ENCODE measurements at regions not wholly inside any gene's neighbourhood (a gene's known extent, or its start where the extent isn't known, plus 50 kb on each side); places are given as distances from the start of the nearest gene placed in this dataset.

DNA sequence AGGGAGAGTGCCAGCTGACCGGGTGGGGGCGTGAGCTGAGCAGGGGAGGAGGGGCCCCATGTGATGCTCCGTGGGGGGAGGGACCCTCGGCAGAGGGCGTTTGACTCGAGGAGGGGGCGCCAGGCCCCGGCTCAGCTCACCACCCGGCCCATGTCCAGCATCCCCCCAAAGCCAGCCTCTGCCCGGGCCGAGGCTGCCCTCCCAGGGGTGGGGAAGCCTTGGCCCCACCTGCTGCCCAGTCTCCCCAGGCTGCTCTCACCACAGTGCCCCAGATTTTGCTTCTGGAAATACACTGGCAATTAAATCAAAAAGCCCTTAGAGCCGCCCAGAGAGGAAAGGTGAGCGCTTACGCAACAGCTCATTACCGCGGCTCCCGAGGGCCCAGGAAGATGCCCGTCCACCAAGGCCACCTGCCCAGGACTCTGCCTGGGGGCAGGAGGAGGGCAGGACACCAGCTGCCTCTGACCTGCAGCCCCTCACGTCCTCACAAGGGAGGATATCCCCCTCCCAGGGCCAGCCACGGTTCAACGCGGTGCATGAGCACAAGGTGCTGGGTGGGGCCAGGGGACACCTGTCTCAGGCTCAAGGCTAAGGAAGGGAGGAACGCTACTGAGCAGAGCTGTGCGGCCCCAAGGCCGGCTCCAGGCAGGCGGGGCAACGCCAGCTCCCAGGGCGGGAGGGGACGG, 70.0 kb upstream of the INPP5A start:
- DNase-seq = peak; percentile 18

DNA sequence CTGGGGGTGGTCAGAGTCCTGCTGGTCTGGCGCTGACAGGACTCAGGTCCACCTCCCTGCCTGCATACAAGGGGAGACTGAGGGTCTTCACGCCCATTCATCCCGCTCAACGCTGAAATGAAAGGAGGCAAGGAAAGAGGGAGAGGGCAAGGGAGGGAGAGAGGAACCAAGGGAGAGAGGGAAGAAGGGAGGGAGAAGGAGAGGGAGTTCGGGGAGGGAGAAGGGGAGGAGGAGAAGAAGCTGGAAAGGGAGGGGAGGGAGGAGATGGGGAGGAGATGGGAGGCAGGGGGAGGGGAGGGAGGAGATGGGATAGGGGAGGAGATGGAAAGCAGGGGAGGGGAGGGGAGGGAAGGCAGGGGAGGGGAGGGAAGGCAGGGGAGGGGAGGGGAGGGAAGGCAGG, 69.4 kb upstream of the INPP5A start:
- DNase-seq = no peak

DNA sequence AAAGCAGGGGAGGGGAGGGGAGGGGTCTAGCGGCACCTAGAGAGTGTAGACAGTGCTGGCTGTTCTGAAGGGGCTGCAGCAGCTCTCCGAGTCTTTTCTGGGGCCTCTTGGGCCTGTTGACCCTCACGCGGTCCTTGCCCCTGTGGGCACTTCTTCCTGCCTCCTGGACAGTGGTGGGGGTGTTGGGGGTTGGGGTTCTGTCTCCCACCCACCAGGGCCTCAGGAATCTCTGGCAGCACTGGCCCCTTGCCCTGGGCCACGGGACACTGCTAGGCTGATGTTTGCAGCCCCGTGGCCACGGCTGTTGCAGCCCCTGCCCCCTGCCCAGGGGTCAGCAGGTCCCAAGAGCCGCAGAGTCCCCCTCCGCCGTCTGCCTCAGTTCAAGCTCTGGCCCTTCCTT, 68.9 kb upstream of the INPP5A start:
- no peak for DNase-seq

DNA sequence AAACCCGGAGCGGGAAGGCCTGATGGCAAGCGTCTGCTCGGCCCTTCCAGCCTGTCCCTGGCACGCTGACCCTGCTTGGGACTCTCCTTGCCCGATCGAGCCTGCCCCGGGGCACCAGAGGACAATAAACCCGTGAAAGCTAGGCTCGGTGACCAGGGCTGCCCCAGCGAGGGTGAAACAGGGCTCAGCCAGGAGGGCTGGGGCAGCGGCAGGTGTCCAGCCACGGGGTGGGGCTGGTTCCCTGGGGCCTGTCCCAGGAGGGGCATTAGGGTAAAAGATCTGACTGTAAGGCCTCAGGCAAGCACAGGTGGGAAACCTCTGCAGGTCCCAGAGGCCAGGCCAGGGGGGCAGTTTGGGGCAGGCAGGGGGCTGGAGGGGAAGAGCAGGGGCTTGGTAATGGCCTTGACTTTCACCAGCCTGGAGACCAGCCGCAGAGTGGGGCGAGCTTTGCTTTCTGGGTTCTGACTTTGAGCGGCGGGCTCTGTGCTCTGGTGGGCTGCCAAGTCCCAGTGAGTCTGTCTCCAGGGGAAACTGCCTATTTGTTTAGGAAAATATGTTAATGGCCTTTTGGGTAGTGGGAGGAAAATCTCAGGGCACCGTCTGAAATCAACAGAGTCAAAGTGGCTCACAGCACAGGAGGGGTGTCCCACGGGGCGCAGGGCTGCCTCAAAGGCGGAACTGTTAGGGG, 68.2 kb upstream of the INPP5A start:
- DNase-seq = no peak

DNA sequence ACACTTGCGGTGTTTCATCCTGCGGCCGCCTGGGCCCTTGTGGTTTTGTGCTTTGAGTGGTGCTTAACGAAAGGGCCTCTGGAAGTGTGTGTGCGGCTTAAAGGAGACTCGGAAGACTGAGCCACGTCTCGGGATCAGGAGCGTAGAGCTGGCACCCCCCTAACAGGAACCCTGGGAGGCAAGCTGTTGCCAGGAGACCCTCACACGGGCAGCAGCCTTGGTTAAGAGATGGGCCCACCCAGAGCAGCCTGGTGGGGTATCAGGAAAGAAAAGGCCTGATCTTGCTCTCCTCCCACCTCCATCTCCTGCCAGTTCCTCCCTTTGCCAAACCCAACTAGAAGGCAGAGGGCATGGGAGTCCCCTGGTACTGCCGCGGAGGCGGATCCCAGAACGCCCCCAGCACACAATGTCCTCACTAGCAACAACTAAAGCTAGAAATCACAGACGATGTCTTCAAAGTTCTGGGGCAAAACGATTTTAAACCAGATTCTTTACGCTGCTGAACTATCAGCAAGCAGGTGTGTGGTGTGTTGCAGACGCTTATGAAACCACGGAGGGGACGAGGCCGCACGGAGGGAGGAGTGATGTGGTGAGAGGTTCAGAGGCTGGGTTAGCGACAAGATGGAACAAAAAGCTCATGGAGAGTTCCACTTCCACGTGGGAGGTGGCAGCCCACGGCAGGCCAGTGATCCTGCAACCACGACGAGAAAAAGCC, 67.0 kb upstream of the INPP5A start:
- no peak for DNase-seq

DNA sequence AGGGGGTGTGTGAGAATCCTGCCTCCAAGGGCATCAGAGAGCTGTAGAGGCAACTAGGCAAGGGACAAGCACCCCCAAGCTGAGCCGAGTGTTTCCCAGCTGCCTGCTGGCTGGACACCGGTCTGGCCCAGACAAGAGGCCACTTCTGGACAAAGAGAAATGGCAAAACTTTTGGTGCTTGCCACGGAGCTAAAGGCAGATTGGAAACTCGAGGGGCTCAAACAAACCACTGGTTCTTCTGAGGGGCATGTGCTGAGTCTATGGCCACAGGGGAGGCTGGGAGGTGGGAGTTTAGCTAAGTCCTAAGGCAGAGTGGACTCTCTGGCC, 66.5 kb upstream of the INPP5A start:
- DNase-seq = no peak

DNA sequence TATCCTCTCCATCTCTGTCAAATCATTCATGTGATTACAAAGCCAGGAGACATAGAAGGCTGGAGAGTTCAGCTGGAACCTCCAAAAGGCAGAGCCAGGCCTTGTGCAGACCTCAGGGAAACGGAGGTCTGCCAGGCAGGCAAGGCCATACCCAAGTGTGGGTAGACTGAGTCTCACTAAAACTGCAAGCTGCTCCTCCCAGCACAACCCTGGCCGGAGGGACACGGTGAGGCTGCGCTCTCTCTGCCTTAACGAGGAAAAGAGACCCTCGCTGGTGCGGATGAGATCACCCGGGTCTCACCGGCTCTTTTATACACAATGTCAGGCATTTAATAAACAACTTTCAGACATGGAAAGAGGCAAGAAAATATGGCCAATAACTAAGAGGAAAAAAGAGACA, 66.1 kb upstream of the INPP5A start:
- DNase-seq = no peak

DNA sequence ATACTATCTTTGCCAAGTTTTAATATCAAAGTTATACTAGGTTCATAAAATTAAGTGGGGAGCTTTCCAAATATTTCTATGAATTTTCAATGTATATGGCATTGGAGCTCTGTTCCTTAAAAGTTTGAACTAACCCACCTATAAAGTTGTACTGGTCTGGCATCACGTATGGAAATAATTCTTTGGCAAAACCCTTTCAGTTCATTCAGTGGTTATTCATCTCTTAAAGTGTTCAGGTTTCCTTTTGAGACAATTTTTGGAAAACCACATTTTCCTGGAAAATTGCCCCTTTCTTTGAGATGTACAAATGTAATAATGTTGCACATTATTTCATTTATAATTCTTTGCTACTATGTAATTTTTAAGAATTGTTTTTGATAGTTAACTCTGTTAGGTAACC, 62.5 kb upstream of the INPP5A start:
- no peak for DNase-seq

DNA sequence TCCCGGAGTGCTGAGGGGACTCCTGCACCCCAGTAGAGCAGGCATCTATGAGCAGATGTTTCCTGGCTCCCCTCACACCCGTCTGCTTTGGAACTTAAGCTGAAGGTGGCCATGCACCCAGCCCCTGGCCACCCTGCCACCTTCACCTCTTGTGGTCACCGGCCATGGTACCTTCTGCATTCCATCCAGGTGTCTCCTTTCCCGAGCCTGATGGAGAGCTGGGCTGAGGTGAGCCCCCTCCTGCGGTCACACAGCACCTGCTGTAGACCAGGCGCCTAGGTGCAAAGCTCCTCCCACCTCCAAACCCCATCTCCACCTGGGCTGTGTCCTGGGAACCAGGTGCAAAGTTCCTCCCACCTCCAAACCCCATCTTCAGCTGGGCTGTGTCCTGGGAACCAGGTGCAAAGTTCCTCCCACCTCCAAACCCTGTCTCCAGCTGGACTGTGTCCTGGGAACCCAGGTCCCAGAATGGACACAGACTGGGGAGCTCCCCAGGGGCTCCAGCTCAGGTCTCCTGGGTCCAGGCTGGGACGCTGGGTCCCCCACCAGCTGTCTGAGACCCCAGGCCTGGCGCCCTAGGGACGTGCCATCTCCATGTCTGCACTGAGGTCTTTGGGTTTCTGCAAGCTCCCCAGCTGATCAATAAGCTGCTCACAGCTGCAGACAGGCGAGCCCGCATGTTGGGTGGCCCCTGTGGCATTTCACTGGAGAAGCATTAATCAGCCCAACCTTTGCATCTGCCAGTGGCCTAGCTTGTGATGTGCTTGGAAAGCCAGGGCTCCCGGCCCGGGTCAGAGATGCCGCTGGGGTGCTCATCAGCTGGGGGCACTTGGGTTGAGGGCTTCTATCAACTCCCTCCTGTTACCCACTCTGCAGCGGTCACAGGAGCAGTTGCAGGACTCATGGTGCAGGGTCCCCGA, 61.2 kb upstream of the INPP5A start:
- no peak for DNase-seq

DNA sequence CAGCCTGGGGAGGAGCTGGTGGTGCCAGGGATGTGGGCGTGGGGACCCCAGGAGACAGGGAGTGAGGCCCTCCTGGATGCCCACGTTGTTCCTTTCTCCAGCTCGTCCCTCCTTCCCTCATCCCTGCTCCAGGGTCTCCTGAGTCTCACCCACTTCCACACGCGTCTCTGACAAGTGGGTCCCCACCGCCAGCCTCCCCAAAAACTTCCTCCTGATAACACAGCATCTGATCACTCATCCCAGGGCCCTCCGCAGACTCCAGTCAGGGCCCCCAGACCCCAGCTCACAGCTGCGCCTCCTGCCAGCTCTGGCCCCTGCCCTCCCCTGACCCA, 60.6 kb upstream of the INPP5A start:
- DNase-seq = no peak

DNA sequence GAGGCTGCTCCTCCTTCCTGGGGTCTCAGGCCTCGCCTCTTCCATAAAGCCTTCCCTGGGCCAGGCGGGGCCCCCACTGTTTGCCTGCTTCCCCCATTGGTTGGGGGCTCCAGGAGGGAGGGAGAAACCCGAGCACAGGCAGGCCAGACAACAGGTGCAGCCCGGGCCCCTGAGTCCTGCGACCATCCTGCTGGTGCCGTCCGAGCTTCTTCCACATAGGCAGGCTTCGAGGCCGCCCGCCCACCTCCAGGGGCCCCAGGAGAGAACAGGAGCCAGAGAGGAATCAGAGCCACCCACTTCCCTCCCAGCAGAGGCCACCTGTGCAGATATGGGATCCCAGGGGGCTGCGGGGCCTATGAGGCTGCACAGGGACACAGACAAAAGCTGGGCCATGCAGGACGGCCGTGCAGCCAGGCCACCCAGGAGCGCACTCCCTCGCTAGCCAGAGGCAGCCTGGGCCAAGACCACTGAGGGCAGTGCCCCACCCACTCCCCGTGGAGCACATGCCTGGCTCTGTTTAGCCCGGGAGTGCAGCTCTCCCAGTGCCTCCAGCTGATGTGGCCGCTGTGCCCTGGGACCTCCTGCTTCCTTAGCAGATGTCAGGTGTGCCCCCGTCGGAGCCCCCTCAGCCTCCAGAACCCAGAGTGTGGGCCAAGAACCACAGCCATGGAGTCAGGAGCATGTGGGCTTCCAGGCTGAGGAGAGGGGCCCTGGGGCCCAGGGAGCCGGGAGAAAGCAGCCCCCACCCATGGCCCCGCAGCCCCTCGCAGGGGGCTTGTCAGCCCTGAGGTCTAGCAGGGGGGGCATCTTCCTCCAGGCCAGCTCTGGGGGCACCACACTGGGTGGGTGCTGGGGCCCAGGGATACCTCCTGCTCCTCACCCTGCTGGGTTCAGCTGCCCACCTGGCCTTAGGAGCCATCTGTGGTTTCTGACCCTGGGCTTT, 59.9 kb upstream of the INPP5A start:
- DNase-seq = no peak

DNA sequence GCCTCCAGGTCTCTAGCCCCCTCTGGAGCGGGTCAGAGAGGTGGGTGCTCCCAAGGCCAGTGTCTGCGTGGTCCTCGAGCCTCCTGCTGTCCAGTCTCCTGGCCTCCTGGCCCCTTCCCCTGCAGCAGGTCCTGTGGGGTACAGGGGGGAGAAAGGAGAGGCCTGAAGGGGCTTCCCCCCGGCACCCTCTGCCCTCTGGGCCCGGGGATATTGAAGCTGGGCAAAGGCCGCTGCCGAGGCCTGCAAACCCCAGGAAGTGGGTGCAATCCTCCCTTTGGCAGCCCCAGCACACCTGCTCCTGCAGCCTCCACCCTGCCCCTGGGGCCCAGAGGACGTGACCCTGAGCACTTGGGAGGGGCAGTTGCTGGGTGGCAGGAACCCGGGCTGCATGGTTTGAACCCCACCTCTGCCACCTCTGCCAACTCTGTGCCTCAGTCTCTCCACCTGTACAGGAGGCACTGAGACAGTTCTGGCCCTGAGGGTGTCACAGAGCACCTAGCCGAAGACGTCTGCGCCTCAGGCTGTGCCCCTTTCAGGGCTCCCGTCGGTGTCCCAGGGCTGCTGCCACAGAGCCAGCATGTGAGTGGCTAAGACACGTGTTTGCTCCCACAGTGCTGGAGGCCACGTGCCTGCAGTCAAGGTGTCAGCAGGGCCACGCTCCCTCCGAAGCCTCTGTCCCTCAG, 59.1 kb upstream of the INPP5A start:
- no peak for DNase-seq

DNA sequence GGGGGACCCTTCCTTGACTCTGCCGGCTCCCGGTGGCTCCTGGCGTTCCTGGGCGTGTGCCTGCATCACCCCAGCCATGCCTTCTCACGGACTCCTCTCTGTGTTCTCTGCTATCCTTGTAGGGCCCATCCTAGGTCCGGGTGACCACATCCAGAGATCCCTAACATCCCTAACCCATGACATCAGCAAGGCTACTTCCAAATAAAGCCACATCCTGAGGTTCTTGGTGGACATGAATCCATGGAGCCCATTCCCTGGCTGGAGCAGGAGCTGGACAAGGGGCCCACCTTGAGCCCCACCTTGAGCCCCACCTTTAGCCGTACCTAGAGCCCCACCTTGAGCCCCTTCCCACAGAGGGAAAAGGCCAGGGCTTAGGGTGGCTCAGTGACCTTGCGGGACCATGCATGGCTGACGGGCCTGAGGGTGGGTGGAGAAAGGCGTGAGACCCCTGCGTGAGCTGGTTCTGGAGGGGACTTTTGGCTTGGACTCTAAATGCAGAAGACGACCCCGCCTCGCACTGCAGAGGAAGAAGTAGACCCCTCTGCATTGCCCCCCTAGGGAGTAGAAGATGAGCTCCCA, 58.5 kb upstream of the INPP5A start:
- no peak for DNase-seq

DNA sequence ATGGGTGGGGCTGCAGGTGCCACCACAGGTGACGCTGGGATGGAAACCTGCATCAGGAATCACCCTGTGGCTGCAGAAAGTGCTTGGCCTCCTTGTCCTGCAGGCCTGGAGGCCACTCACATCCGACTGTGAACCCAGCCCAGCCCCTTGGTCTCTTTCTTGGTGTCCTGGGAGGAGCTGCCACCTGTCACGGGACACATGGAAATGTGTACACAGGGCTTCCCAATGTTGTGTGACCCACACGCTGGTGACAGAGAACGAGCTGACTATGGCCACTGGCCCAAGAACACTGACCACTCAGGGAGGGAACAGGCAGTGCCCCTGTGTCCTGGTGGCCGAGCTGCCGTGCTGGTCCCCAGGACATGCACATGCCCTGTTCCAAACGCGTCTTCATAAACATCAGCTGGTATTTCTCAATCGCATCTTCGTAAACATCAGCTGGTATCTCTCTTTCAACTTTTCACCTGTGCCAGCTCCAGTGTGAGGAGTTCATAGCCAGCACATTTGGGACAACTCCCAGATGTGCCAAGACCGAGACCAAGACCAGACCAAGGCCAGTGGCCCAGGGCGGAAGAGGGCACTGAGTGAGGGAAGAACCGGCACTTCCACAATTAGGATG, 57.9 kb upstream of the INPP5A start:
- no peak for DNase-seq

DNA sequence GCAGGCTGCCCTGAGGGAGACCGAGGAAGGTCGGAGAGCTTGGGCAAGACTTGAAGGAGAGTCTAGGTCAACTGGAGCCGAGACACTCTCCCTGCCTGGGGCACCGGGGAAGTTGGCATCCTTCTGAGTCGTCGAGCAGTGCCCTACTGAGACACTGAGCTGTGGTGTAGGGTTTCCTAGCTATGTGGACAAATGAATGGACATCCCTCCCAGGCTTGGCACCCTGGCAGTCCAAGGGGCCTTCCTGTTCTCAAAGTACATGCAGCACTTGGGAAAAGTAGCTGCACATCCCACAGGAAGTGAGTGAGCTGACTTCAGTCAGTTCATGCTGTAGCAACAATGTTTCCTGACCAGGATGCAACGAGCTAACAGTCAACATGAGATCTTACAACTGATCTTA, 57.2 kb upstream of the INPP5A start:
- no peak for DNase-seq

DNA sequence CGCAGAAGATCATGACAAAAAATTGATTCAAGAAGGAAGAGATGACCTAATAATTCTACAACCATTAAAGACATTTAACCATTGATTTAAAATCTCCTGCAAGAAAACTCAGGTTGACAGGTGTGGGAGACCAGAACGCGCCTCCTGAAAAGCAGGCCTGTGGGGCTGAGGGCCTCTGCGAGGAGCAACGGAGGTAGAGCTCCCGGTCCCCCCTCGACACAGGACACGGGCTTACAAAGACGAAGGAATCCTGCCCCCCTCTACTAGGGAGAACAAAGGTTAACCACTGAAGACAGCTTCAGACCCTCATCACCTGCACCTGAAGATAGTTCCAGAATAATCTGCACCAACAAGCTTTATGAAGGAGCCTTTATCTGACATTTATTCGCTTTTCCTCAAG, 55.9 kb upstream of the INPP5A start:
- DNase-seq = no peak

DNA sequence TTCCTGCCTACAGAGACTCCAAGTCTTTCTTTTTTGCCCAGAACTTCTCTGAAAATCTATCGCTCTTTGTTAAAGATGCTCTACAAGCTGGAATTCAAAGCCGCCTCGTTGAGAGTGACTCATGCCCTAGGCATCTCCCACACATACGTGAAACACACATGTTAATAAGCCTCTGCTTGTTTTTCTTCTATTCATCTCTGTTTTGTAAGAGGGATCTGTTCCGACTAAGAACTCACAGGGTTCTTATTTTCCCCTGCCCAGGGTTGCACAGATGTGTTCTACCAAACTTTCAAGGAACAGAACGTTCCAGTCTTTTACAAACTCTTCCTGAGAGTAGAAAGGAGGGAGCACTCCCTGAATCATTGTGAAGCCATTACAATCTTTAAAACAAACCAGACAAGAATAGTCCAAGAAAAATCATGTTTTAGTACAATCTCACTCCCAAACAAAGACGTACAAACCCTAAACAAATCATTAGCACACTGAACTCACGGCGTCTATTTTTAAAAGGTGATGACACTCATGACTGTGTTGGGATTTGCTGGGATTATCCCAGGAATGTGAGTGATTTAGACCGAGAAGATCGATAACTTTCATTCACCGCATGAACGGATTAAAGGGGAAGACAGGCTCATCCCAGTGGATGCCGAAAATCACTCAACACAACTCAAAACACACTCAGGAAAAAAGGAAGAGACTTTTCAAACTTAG, 55.3 kb upstream of the INPP5A start:
- DNase-seq = no peak

DNA sequence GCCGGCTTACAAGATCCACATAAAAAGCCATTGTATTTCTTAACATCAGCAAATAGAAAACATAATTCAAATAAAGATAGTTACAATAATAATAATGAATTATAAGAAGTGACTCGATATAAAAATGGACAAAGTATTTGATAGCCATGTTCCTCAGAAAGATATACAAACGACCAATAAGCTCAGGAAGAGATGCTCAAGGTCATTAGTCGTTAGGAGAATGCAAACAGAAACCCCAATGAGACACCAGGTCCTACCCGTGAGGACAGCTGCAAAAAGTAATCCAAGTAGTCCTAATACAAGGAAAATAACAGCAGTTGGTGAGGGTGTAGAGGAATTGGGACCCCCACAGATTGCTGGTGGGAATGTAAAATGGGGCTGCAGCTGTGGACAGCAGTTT, 54.2 kb upstream of the INPP5A start:
- no peak for DNase-seq

DNA sequence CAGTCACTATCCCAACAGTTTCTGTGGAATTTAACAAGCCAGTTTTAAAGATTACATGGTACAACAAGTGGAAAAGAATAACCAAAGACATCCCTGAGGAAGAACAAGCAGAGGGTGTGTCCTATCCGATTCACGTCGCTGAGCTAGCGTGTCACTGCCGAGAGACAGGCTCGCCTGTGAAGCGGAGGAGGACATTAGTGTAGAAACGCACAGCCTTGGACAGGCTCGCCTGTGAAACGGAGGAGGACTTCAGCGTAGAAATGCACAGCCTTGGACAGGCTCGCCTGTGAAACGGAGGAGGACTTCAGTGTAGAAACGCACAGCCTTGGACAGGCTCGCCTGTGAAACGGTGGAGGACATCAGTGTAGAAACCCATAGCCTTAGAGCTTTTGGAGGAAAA, 52.7 kb upstream of the INPP5A start:
- no peak for DNase-seq

DNA sequence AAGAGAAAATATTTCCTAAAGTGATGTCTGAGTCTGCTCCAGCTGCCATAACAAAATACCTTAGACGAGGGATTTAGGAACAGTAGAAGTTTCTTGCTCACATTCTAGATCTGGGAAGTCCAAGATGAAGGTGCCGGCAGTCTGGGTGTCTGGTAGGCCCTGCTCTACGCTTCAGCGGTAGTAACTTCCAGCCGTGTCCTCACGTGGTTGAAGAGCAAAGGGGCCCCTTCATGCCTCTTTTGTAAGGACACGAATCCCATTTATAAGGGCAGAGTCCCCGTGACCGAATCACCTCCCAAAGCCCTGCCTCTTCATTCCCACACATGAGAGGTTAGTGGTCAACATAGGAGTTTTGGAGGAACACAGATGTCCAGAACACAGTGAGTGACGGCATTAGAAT, 52.2 kb upstream of the INPP5A start:
- no peak for DNase-seq
